T-helper 17 cell (primary cell): ENCODE measurements at regions not wholly inside any gene's neighbourhood (a gene's known extent, or its start where the extent isn't known, plus 50 kb on each side); places are given as distances from the start of the nearest gene placed in this dataset.
"Not testable (repeated sequence)": the region's sequence is repeated elsewhere in the genome, so short reads cannot be mapped to it uniquely, and the experiment has no call there.

Experiments used
- ATAC-seq: fragments of 150-1000 bp; cut with Tn5 transposase; 2 replicates; pipeline ENCODE4 v1.10.0; 2021; ENCODE audit warnings: mild to moderate bottlenecking, moderate library complexity
- DNase-seq, 3 donors: peaks; one replicate each; pipeline versions ENCODE4 v3.0.0 to v3.0.0-alpha.2; 2020 to 2021
- H3K9me3 ChIP-seq: one replicate; pipeline ENCODE4 v1.7.0; 2013; ENCODE audit warnings: low read length, mild to moderate bottlenecking; ENCODE audit not compliant: control insufficient read depth, poor library complexity, severe bottlenecking
- H3K27ac Mint-ChIP-seq: one replicate; pipeline ENCODE4 v1.8.0; 2022; ENCODE audit warnings: mild to moderate bottlenecking, moderate library complexity, mixed read lengths
- H3K27me3 Mint-ChIP-seq: one replicate; pipeline ENCODE4 v1.8.0; 2022; ENCODE audit warnings: mixed read lengths
- H3K36me3 Mint-ChIP-seq: one replicate; pipeline ENCODE4 v1.8.0; 2022; ENCODE audit warnings: low read depth, mixed read lengths
- H3K4me1 Mint-ChIP-seq: one replicate; pipeline ENCODE4 v1.8.0; 2022; ENCODE audit warnings: mild to moderate bottlenecking, mixed read lengths
- H3K4me3 Mint-ChIP-seq: one replicate; pipeline ENCODE4 v1.8.0; 2022; ENCODE audit warnings: mild to moderate bottlenecking, moderate library complexity, mixed read lengths

DNA sequence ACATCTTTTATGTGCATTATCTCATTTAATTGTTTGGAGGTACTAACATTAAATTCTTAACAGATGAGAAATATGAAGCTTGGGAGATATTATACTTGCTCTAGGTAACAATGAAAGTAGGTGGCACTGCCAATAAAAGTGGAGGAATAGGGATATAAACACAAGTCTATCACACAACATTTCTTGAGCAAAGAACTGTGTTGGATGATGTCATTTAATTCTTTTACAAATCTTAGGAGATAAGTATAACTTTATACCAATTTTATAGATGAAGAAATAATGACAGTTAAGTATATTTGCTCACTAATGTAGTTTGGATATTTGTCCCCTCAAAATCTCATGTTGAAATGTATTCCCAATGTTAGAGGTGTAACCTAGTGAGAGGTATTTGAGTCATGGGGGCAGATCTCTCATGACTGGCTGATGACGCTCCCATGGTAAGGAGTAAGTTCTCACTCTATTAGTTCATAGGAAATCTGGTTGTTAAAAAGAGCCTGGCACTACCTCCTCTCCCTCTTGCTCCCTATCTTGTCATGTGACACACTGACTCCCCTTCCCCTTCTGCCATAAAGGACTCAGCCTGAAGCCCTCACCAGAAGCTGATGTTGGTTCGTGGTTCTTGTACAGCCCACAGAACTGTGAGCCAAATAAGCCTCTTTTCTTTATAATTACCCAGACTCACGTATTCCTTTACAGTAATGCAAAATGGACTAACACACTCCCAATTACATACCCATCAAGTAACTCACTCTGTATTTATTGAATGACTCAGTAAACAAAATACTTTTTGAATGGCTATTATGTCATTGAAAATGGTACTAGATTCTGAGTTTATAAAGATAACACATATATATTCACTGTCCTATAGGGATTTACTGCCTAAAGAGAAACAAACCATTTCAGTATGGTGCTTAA, 146.8 kb upstream of the KITLG start:
- H3K27ac Mint-ChIP-seq: no peak overlapping the region
- H3K4me3 Mint-ChIP-seq: no peak overlapping the region
- H3K9me3 ChIP-seq: no peaks in the 10 kb centered on the region
- H3K27me3 Mint-ChIP-seq: no peaks in the 10 kb centered on the region
- H3K36me3 Mint-ChIP-seq: no peaks in the 10 kb centered on the region
- no peak for DNase-seq
- no peaks in the 10 kb centered on the region for H3K4me1 Mint-ChIP-seq
- no peak for ATAC-seq

DNA sequence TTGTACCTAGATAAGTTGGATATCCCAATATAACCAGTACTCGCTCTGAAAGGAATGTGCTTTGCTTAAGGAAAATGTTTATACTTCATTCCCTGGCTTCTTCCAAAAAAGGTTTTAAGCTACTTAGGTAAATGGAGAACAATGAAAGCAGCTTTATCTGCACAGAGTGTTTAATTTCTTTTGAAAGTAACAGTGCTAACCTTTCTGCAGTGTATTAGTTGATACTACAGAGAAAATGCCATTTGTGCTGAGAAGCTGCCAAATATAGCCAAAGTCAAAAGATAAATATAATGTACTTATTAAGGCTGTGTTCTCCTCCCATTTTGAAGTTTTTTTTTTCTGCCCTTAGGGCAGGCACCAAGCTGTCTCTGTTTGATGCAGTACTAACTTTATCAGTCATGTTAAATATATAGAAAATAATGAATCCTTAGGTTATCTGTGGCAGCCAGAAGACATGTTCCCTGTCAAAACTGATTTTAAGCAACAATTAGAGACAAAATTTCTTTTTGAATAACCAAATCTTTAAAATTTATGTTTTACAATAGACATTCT, 145.4 kb upstream of the KITLG start:
- Mint-ChIP-seq H3K27ac (no peak overlapping the region), H3K4me1 (no peaks in the 10 kb centered on the region), H3K36me3 (no peaks in the 10 kb centered on the region), H3K4me3 (no peak overlapping the region), H3K27me3 (no peaks in the 10 kb centered on the region)
- ATAC-seq (no peak), DNase-seq (no peak)
- no peaks in the 10 kb centered on the region for H3K9me3 ChIP-seq

DNA sequence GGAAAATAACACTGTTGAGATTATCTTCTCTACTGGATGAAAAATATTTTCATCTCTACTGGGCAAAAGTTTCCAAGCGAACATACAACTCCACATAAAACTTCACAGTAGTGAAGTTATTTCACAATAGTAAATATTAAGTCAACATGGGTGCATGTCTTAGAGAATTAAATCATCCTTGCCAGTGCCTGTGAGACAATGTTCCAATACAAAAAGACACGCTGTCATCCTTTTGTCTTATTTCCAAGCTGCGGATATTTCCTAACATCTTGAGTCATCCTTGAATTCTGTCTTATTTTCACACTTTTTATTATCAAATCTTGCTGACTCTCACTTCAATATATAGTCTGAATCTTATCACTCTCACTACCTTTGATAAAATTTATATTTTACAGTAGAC, 142.9 kb upstream of the KITLG start:
- Mint-ChIP-seq H3K27me3 (no peaks in the 10 kb centered on the region), H3K4me3 (no peak overlapping the region), H3K4me1 (no peaks in the 10 kb centered on the region), H3K27ac (no peak overlapping the region), H3K36me3 (no peaks in the 10 kb centered on the region)
- DNase-seq (no peak), ATAC-seq (no peak)
- no peaks in the 10 kb centered on the region for H3K9me3 ChIP-seq

DNA sequence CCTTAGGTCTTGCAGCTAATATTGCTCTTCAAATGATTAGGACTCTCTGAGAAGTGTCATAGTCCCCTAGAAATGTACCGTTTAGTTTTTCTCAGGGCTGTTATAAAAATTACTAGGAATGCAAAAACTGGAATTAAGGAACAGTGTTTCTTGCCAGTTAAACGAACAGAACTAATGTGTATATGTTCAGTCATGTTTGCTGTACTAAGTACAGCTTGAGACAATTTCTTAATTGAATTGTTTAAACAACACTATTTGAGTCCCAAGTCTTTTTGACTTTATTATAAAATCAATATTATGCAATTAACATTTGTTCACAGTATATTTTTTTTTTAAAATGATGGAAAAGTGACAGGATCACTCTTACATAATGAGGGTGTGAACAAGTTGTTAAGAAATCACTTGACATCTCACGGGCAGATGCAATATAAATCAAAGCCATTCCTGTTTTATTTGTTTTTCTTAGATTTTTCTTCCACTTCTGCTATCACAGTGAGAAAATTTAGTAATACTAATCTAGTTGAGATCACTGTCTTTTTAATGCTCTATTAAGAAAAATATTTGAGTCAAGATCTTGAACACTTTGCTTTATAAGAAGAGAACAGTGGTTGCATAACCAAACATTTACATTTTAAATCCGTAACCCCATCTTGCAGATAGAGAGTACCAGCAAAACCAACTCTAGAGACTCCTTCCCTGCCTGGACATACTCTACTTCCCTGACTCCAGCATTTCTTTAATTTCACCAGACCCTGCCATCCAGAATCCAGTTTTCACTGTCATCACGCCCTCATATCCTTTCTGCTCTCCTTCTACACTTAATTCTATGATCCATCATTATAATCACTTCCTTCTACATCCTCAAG, 140.7 kb upstream of the KITLG start:
- ATAC-seq (no peak), DNase-seq (no peak)
- H3K27me3 Mint-ChIP-seq: no peaks in the 10 kb centered on the region
- H3K9me3 ChIP-seq: no peaks in the 10 kb centered on the region
- no peaks in the 10 kb centered on the region for H3K36me3 Mint-ChIP-seq
- H3K4me1 Mint-ChIP-seq: no peaks in the 10 kb centered on the region
- H3K4me3 Mint-ChIP-seq: no peak overlapping the region
- H3K27ac Mint-ChIP-seq: no peak overlapping the region

DNA sequence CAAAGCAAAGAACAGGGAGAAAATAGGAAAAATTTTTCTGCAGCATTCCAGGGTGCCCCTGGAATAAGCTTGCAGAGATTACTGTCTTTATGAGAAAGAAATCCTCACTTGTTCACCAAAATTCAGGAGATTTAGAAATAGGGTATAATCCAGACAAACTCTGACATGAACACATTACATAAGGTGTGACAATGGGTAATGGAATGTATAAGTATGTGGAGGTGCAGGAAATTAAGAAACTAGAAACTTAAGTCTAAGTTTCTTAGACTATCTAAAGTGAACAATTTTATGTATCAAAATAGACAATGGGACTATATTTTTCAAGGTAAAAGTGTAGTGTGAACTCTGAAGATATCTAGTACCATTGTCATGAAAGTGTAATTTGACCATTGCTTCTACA, 140.0 kb upstream of the KITLG start:
- H3K27me3 Mint-ChIP-seq: no peaks in the 10 kb centered on the region
- no peak overlapping the region for H3K27ac Mint-ChIP-seq
- H3K9me3 ChIP-seq: no peaks in the 10 kb centered on the region
- ATAC-seq: no peak
- H3K4me3 Mint-ChIP-seq: no peak overlapping the region
- no peaks in the 10 kb centered on the region for H3K36me3 Mint-ChIP-seq
- DNase-seq: no peak
- no peaks in the 10 kb centered on the region for H3K4me1 Mint-ChIP-seq

DNA sequence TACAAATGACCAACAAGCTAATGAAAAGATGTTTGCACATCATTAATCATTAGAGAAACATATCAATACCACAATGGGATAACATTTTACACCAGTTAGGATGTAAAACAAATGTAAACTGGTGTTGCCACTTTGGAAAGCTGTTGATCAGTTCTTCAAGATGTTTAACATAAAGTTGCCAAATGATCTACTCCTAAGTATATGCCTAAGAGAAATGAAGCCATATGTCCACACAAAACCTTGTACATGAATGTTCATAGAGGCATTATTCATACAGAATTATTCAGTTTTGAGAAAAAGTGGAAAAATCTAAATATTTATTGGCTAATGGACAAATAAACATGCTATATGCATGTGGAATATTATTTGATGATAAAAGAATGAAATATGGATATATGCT, 136.9 kb upstream of the KITLG start:
- no peaks in the 10 kb centered on the region for H3K27me3 Mint-ChIP-seq
- H3K4me3 Mint-ChIP-seq: no peak overlapping the region
- no peaks in the 10 kb centered on the region for H3K4me1 Mint-ChIP-seq
- ATAC-seq (no peak), DNase-seq (no peak)
- no peaks in the 10 kb centered on the region for H3K36me3 Mint-ChIP-seq
- no peak overlapping the region for H3K27ac Mint-ChIP-seq
- no peaks in the 10 kb centered on the region for H3K9me3 ChIP-seq

DNA sequence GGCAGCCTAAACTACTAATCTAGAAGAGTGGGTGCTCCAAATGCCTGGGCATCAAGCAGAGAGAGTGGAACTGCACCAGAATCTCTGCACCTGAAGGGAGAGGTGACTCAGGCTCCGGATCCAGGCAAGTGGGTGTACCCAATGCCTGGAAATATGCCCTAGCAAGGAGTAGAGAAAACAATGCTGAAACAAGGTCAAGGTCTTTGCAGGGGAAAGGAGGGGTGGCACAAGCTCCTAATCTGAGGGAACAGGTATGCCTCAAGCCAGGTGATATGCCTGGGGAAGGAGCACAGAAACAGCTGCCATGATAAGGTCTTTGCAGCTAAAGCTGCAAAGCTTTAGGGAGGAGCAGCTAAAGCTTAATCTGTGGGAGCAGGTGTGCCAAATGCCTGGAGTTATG, 136.0 kb upstream of the KITLG start:
- no peaks in the 10 kb centered on the region for H3K36me3 Mint-ChIP-seq
- H3K27ac Mint-ChIP-seq: no peak overlapping the region
- DNase-seq (no peak), ATAC-seq (no peak)
- H3K27me3 Mint-ChIP-seq: no peaks in the 10 kb centered on the region
- H3K9me3 ChIP-seq: no peaks in the 10 kb centered on the region
- H3K4me3 Mint-ChIP-seq: no peak overlapping the region
- no peaks in the 10 kb centered on the region for H3K4me1 Mint-ChIP-seq

DNA sequence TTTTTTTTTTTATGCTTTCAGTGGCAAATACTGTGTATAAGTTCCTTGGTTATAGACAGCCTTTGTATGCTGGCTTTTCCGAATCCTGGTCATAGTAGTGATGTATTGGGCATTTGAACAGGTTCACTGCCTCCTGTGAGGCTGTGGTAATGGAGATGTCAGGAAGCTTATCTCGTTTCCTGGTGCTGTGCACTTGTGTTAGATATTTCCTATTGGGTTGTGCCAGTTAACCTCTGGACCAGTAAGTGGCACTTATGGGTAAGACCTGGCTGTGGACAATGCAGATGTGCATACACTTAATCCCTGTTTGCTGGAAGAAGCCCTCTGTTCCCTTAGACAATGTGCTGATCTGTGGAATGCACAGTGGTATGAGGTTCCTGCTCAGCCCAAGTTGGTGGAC, 135.4 kb upstream of the KITLG start:
- H3K4me3 Mint-ChIP-seq: no peak overlapping the region
- H3K27me3 Mint-ChIP-seq: no peaks in the 10 kb centered on the region
- no peak overlapping the region for H3K27ac Mint-ChIP-seq
- ATAC-seq (no peak), DNase-seq (no peak)
- H3K36me3 Mint-ChIP-seq: no peaks in the 10 kb centered on the region
- no peaks in the 10 kb centered on the region for H3K9me3 ChIP-seq
- H3K4me1 Mint-ChIP-seq: no peaks in the 10 kb centered on the region

DNA sequence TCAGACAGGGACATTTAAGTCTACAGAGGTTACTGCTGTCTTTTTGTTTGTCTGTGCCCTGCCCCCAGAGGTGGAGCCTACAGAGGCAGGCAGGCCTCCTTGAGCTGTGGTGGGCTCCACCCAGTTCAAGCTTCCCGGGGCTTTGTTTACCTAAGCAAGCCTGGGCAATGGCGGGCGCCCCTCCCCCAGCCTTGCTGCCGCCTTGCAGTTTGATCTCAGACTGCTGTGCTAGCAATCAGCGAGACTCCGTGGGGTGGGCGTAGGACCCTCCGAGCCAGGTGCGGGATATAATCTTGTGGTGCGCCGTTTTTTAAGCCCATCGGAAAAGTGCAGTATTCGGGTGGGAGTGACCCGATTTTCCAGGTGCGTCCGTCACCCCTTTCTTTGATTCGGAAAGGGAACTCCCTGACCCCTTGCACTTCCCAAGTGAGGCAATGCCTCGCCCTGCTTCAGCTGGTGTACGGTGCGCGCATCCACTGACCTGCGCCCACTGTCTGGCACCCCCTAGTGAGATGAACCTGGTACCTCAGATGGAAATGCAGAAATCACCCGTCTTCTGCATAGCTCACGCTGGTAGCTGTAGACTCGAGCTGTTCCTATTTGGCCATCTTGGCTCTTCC, 134.1 kb upstream of the KITLG start:
- not testable (repeated sequence) for H3K27me3 Mint-ChIP-seq, ATAC-seq, H3K4me3 Mint-ChIP-seq

DNA sequence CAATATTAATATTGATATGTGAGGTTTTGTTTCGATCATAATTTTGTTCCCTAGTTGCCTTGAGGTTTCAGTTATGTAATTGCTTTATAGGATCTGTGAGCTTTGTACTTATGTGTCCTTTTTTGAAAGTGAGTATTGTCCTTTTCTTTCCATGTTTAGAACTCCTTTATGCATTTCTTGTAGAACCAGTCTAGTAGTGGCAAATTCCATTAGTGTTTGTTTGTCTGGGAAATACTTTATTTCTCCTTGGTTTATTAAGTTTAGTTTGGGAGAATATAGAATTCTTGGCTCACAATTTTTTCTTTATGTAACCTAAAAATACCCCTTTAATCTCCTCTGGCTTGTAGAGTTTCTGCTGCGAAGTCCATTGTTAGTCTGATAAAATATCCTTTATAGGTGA, 127.5 kb upstream of the KITLG start:
- Mint-ChIP-seq H3K4me1 (no peaks in the 10 kb centered on the region), H3K27me3 (no peaks in the 10 kb centered on the region), H3K4me3 (no peak overlapping the region), H3K27ac (no peak overlapping the region), H3K36me3 (no peaks in the 10 kb centered on the region)
- DNase-seq (no peak), ATAC-seq (no peak)
- H3K9me3 ChIP-seq: no peaks in the 10 kb centered on the region

More for the DNA sequence above, 134.1 kb upstream of the KITLG start:
- H3K27ac Mint-ChIP-seq, H3K9me3 ChIP-seq, DNase-seq, H3K36me3 Mint-ChIP-seq, H3K4me1 Mint-ChIP-seq: not testable (repeated sequence)

DNA sequence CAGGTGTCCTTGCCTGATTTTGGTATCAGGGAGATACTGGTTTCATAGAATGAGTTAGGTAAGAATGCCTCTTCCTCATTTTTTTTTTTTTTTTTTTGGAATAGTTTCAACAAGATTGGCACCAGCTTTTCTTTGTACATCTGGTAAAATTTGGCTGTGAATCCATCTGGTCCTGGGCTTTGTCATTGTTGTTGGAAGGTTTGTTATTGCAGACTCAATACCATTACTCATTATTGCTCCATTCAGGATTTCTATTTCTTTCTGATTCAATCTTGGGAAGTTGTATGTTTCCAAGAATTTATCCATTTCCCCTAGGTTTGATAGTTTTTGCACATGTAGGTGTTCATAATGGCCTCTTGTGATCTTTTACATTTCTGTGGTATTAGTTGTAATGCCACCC, 126.0 kb upstream of the KITLG start:
- no peaks in the 10 kb centered on the region for H3K4me1 Mint-ChIP-seq
- H3K27ac Mint-ChIP-seq: no peak overlapping the region
- no peaks in the 10 kb centered on the region for H3K9me3 ChIP-seq
- H3K36me3 Mint-ChIP-seq: no peaks in the 10 kb centered on the region
- ATAC-seq (no peak), DNase-seq (no peak)
- H3K4me3 Mint-ChIP-seq: no peak overlapping the region
- no peaks in the 10 kb centered on the region for H3K27me3 Mint-ChIP-seq

DNA sequence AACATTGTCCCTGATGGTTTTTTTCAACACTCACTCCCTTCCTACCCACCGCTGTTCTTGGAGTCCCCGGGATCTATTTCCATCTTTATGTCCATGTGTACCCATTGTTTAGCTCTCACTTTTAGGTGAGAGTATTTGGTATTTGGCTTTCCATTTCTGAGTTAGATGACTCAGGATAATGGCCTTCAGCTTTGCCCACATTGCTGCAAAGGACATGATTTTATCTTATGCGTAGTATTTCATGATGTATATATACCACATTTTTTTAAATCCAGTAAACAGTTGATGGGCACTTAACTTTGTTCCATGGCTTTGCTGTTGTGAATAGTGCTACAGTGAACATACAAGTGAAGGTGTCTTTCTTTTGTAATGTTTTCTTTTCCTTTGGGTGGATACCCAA, 123.5 kb upstream of the KITLG start:
- H3K4me1 Mint-ChIP-seq: no peaks in the 10 kb centered on the region
- H3K27me3 Mint-ChIP-seq: no peaks in the 10 kb centered on the region

DNA sequence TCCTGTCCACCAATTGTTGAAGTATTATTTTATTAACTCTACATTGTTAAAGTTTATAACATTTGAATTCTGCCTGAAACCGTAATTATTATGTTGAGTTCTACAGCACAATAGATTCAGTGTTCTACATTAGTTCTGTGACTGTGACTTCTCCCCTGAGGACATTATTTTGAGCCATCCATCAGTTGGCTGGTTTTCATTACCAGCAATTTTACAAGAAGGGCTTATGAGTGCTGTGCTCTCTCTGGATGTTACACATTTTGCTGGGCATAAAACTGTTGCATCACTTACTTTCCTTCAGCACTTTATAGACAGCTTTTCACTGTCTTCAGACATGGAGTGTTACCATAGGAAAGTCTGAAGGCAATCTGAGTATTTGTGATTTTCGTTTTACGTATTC, 118.2 kb upstream of the KITLG start:
- Mint-ChIP-seq H3K27me3 (no peaks in the 10 kb centered on the region), H3K4me3 (no peak overlapping the region), H3K36me3 (no peaks in the 10 kb centered on the region), H3K27ac (no peak overlapping the region), H3K4me1 (no peaks in the 10 kb centered on the region)
- ATAC-seq: no peak
- DNase-seq: no peak
- H3K9me3 ChIP-seq: no peaks in the 10 kb centered on the region

More for the DNA sequence above, 123.5 kb upstream of the KITLG start:
- ATAC-seq: no peak
- no peak for DNase-seq
- no peaks in the 10 kb centered on the region for H3K36me3 Mint-ChIP-seq
- no peak overlapping the region for H3K4me3 Mint-ChIP-seq
- no peaks in the 10 kb centered on the region for H3K9me3 ChIP-seq
- no peak overlapping the region for H3K27ac Mint-ChIP-seq
